ENCODE measurements at regions not wholly inside any gene's neighbourhood (a gene's known extent, or its start where the extent isn't known, plus 50 kb on each side); places are given as distances from the start of the nearest gene placed in this dataset.

- no peak for TF ChIP-seq CTCF (conservative IDR thresholded peaks at IDR 0.05; ENCODE audit: low read length)
- no peak for TF ChIP-seq EZH2phosphoT487 (IDR thresholded peaks at IDR 0.05; ENCODE audit: borderline replicate concordance, low read depth, low read length)
These were observed 147.9 kb downstream of the RPS24 start for GRCh38 chr10:78181381-78182055.

Measured in OCI-LY7 (cell line).